Neuronal stem cell (in vitro differentiated cells): ENCODE measurements at regions not wholly inside any gene's neighbourhood (a gene's known extent, or its start where the extent isn't known, plus 50 kb on each side); places are given as distances from the start of the nearest gene placed in this dataset.
A peak's percentile ranks its signal among the peaks of the same experiment; 100 is the strongest.

Source experiments
- DNase-seq: peaks from one replicate; pipeline ENCODE4 v3.0.0-alpha.2; 2013; ENCODE audit warnings: low spot score
- H2AFZ ChIP-seq: one replicate; pipeline ENCODE4 v1.6.1; 2013; ENCODE audit warnings: mild to moderate bottlenecking, low read length, inconsistent platforms
- H2AK5ac ChIP-seq: 2 replicates; pipeline ENCODE4 v1.6.1; 2013; ENCODE audit warnings: low read depth, mild to moderate bottlenecking, inconsistent platforms, low read length, moderate library complexity, mixed read lengths
- H2BK120ac ChIP-seq: 2 replicates; pipeline ENCODE4 v1.6.1; 2013; ENCODE audit warnings: low read depth, mild to moderate bottlenecking, inconsistent platforms, low read length, moderate library complexity, mixed read lengths
- H2BK12ac ChIP-seq: one replicate; pipeline ENCODE4 v1.6.1; 2013; ENCODE audit warnings: low read length, inconsistent platforms
- H2BK15ac ChIP-seq: 2 replicates; pipeline ENCODE4 v1.6.1; 2013; ENCODE audit warnings: mild to moderate bottlenecking, low read length, inconsistent platforms, mixed read lengths
- H2BK5ac ChIP-seq: one replicate; pipeline ENCODE4 v1.6.1; 2013; ENCODE audit warnings: inconsistent platforms, mild to moderate bottlenecking, low read length, moderate library complexity
- H3K14ac ChIP-seq: one replicate; pipeline ENCODE4 v1.6.1; 2013; ENCODE audit warnings: low read length, inconsistent platforms
- H3K18ac ChIP-seq: 2 replicates; pipeline ENCODE4 v1.6.1; 2013; ENCODE audit warnings: low read length, inconsistent platforms
- H3K23ac ChIP-seq: 2 replicates; pipeline ENCODE4 v1.6.1; 2013; ENCODE audit warnings: low read depth, mild to moderate bottlenecking, mixed read lengths, low read length, inconsistent platforms; ENCODE audit not compliant: poor library complexity
- H3K27ac ChIP-seq: replicated peaks from 3 replicates; pipeline ENCODE4 v1.5.1; 2013; ENCODE audit warnings: low read length, inconsistent platforms
- H3K27me3 ChIP-seq, 3 experiments: 2 replicates each; pipeline ENCODE4 v1.6.1; 2013; ENCODE audit warnings: low read length in 3 of 3, mild to moderate bottlenecking in 2 of 3, inconsistent platforms in 1 of 3, low read depth in 1 of 3, mixed read lengths in 1 of 3, moderate library complexity in 1 of 3; ENCODE audit not compliant: control insufficient read depth in 3 of 3, insufficient read depth in 3 of 3
- H3K36me3 ChIP-seq, 2 donors: replicated peaks in 1 of 2; 2 replicates each; pipeline ENCODE4 v1.6.1; 2013; ENCODE audit warnings: low read length in 2 of 2; ENCODE audit not compliant: control insufficient read depth in 2 of 2, insufficient read depth in 2 of 2
- H3K4ac ChIP-seq: 2 replicates; pipeline ENCODE4 v1.6.1; 2013; ENCODE audit warnings: inconsistent platforms, mild to moderate bottlenecking, low read length, moderate library complexity
- H3K4me1 ChIP-seq, 2 donors: 1 replicate in 1 of 2; 2 replicates in 1 of 2; pipeline ENCODE4 v1.6.1; 2013; ENCODE audit warnings: low read length in 2 of 2, low read depth in 1 of 2; ENCODE audit not compliant: control insufficient read depth in 2 of 2, insufficient read depth in 1 of 2
- H3K4me2 ChIP-seq: one replicate; pipeline ENCODE4 v1.6.1; 2013; ENCODE audit warnings: mild to moderate bottlenecking, low read length, inconsistent platforms; ENCODE audit not compliant: insufficient read depth, poor library complexity, severe bottlenecking
- H3K4me3 ChIP-seq, 2 donors: 2 replicates each; pipeline ENCODE4 v1.5.1; 2013; ENCODE audit warnings: low read length in 2 of 2, mild to moderate bottlenecking in 2 of 2, inconsistent platforms in 1 of 2, moderate library complexity in 1 of 2
- H3K79me1 ChIP-seq: one replicate; pipeline ENCODE4 v1.6.1; 2013; ENCODE audit warnings: low read depth, mild to moderate bottlenecking, inconsistent platforms, low read length, moderate library complexity
- H3K9ac ChIP-seq: one replicate; pipeline ENCODE4 v1.6.1; 2013; ENCODE audit warnings: mild to moderate bottlenecking, low read depth, low read length, inconsistent platforms; ENCODE audit not compliant: poor library complexity
- H3K9me3 ChIP-seq, 2 donors: replicated peaks in 1 of 2; 2 replicates each; pipeline versions ENCODE3 to v1.6.1; 2013; ENCODE audit warnings: low read length in 2 of 2, mild to moderate bottlenecking in 2 of 2, inconsistent platforms in 1 of 2, low read depth in 1 of 2, mixed read lengths in 1 of 2, moderate library complexity in 1 of 2; ENCODE audit not compliant: control insufficient read depth in 2 of 2, insufficient read depth in 1 of 2
- H4K8ac ChIP-seq: one replicate; pipeline ENCODE4 v1.6.1; 2013; ENCODE audit warnings: low read depth, mild to moderate bottlenecking, inconsistent platforms, low read length, moderate library complexity
- H4K91ac ChIP-seq: one replicate; pipeline ENCODE4 v1.6.1; 2013; ENCODE audit warnings: low read length, low read depth, mild to moderate bottlenecking, inconsistent platforms; ENCODE audit not compliant: poor library complexity
- WGBS, 2 donors: extraction: QIAGEN DNeasy Blood & Tissue Kit; methylation state at CpG; one replicate each; pipeline ENCODE4 v1.1.7; 2013; ENCODE audit warnings: missing lambda C conversion rate in 2 of 2, mixed read lengths in 1 of 2; ENCODE audit not compliant: insufficient read length in 2 of 2, insufficient replicate concordance in 1 of 2; ENCODE audit errors: extremely low coverage in 2 of 2; 5-methylcytosine and 5-hydroxymethylcytosine counted together

GRCh38 chr5:42950116-42950455 is 90.0 kb downstream of the ANXA2R start:
- DNase-seq: no peak
- no peak overlapping the region for H2BK15ac ChIP-seq
- H2BK120ac ChIP-seq: no peak overlapping the region
- peaks cover 0 to 2% (median 0%) of the 10 kb centered on the region in 3 experiments for H3K27me3 ChIP-seq
- H3K9ac ChIP-seq: no peak overlapping the region
- no peak overlapping the region for H3K4me2 ChIP-seq
- H4K91ac ChIP-seq: no peak overlapping the region
- no peaks in the 10 kb centered on the region for H3K36me3 ChIP-seq
- H3K27ac ChIP-seq: no peak overlapping the region
- WGBS, 2 donors: no CpG with 5 or more reads among the region's 7 CpGs
- no peak overlapping the region for H2BK12ac ChIP-seq
- H2BK5ac ChIP-seq: no peak overlapping the region
- H3K18ac ChIP-seq: no peak overlapping the region
- no peak overlapping the region for H3K4me3 ChIP-seq
- no peaks in the 10 kb centered on the region for H3K4me1 ChIP-seq
- no peak overlapping the region for H3K14ac ChIP-seq
- H3K4ac ChIP-seq: no peak overlapping the region
- H3K79me1 ChIP-seq: no peaks in the 10 kb centered on the region
- H2AK5ac ChIP-seq: no peak overlapping the region
- peaks cover 0 to 2% of the 10 kb centered on the region in 2 donors for H3K9me3 ChIP-seq
- H4K8ac ChIP-seq: no peak overlapping the region
- H2AFZ ChIP-seq: no peak overlapping the region
- H3K23ac ChIP-seq: no peak overlapping the region

DNA sequence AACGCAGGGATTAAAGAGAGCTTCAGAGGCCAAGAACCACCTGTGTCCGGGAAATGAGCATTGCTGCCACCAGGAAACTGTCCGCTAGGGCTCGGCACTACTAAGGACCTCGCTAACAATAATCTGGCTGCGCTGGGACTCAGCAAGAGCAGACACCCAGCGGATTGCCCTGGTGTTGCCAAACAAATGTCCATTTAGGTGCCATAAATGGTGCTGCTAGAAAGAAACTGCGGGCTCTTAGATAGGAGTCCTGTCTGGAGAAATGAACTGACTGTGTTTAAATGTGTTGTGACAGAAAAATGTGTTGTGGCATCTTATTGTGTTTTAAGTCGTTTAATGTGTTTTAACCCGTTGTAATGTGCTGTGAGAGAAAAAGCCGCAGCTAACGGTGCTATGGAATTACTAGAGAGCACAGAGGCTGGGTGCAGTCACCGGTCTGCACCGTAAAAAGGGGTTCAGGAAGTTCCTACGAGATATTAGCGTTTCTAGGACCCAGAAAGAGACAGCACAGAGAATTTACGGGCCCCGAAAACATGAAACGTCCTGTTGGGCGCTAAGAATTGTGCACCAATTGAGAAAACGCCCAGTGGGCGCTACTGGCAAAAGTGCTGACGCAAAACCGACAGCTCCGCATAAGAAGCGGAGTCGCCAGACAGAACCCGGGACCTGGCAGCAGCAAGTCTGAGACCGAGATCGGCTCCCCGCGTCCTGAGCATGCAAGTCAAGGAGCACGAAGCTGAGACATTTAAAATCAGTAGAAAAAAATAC is 90.6 kb downstream of the ANXA2R start:
- no CpG with 5 or more reads among the region's 33 CpGs for WGBS, 2 donors
- DNase-seq: no peak
- Histone ChIP-seq H3K9me3 (peaks cover 0 to 2% of the 10 kb centered on the region in 2 donors), H3K9ac (no peak overlapping the region), H2AFZ (no peak overlapping the region), H2BK15ac (no peak overlapping the region), H2AK5ac (no peak overlapping the region), H3K14ac (no peak overlapping the region), H3K79me1 (no peaks in the 10 kb centered on the region), H3K4me3 (no peak overlapping the region), H3K27ac (no peak overlapping the region), H4K8ac (no peak overlapping the region), H3K23ac (no peak overlapping the region), H4K91ac (no peak overlapping the region), H3K4me1 (no peaks in the 10 kb centered on the region), H3K4me2 (no peak overlapping the region), H3K18ac (no peak overlapping the region), H3K4ac (no peak overlapping the region), H3K36me3 (no peaks in the 10 kb centered on the region), H3K27me3 (peaks cover 0 to 6% (median under 1%) of the 10 kb centered on the region in 3 experiments), H2BK5ac (no peak overlapping the region), H2BK12ac (no peak overlapping the region), H2BK120ac (no peak overlapping the region)

- WGBS, 2 donors: no CpG with 5 or more reads among the region's 10 CpGs
- Histone ChIP-seq H4K8ac (no peak overlapping the region), H3K4ac (no peak overlapping the region), H3K27ac (no peak overlapping the region), H2BK120ac (no peak overlapping the region), H4K91ac (no peak overlapping the region), H3K9me3 (peaks cover 0 to 2% of the 10 kb centered on the region in 2 donors), H3K79me1 (no peaks in the 10 kb centered on the region), H3K18ac (no peak overlapping the region), H3K27me3 (peaks cover 0 to 12% (median 5%) of the 10 kb centered on the region in 3 experiments), H3K14ac (no peak overlapping the region), H3K4me3 (no peak overlapping the region), H2BK15ac (no peak overlapping the region), H2BK12ac (no peak overlapping the region), H2BK5ac (no peak overlapping the region), H3K9ac (no peak overlapping the region), H3K4me2 (no peak overlapping the region), H2AK5ac (no peak overlapping the region), H2AFZ (no peak overlapping the region), H3K36me3 (no peaks in the 10 kb centered on the region), H3K23ac (no peak overlapping the region), H3K4me1 (no peaks in the 10 kb centered on the region)
- DNase-seq: no peak
These were observed 91.2 kb downstream of the ANXA2R start for GRCh38 chr5:42948961-42949347.

DNA sequence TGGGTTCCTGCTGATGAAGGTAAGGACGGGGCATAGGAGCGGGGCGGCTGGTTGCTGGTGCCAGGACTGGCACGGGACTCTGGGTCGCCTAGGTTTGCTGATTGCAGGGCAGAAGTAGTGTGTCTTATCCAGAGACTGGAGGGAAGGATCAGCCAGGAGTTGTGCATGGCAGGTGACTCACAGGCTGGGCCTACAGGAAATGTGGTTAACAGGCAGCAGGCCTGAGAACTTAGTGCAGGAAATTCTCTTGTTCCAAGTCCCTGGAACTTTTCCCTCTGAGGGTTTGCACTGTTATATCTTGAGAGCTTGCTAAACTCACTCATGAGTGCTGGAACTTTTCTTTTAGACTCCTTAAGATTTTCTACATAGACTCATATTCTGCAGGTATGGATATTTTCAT is 95.1 kb downstream of the ANXA2R start:
- peaks cover 0 to 25% (median 9%) of the 10 kb centered on the region in 3 experiments for H3K27me3 ChIP-seq
- no peaks in the 10 kb centered on the region for H3K36me3 ChIP-seq
- no peak overlapping the region for H3K9ac ChIP-seq
- H2BK12ac ChIP-seq: peak overlapping the region; percentile 58
- H3K4ac ChIP-seq: no peak overlapping the region
- H3K4me1 ChIP-seq: no peaks in the 10 kb centered on the region
- H2AFZ ChIP-seq: no peak overlapping the region
- peak overlapping the region; percentile 71 for H3K18ac ChIP-seq
- no peak overlapping the region for H2AK5ac ChIP-seq
- DNase-seq: no peak
- H3K4me2 ChIP-seq: no peak overlapping the region
- H2BK15ac ChIP-seq: no peak overlapping the region
- no peak overlapping the region for H2BK5ac ChIP-seq
- no peak overlapping the region for H4K91ac ChIP-seq
- no peak overlapping the region for H3K27ac ChIP-seq
- no peaks in the 10 kb centered on the region for H3K79me1 ChIP-seq
- H4K8ac ChIP-seq: no peak overlapping the region
- H3K4me3 ChIP-seq: no peak overlapping the region
- WGBS, 2 donors: no CpG with 5 or more reads among the region's 5 CpGs
- H3K9me3 ChIP-seq: no peaks in the 10 kb centered on the region
- peak overlapping the region; percentile 38 for H3K14ac ChIP-seq
- no peak overlapping the region for H3K23ac ChIP-seq
- no peak overlapping the region for H2BK120ac ChIP-seq
